ENCODE measurements at regions not wholly inside any gene's neighbourhood (a gene's known extent, or its start where the extent isn't known, plus 50 kb on each side); places are given as distances from the start of the nearest gene placed in this dataset.
A peak's percentile ranks its signal among the peaks of the same experiment; 100 is the strongest.

DNA sequence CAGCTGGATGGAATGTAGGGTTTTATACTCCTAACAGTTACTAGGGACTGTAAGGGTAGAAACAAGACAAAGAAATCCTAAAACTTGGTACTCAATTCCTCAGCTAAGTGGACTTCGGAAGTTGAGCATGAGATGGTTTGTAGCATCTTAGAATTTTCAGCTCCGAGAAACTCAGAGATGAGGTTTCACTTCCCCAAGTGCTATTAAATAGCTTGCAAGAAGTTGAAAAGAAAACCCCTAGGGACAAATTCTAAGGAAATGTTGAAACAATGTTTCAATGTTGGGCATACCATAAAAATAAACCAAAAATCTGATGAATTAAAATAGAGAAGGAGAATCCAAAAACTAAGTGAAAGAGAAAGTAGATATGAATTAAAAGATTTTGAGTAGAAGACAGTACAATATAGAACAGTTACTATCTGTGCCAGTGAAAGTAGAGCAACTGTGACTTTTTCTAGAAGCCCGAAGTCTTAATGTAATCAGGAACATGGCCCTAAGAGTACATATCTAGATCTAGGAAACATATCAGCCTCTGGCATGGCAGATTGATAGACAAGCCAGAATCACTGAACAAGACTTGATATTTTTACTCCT, 308.6 kb upstream of the RGMB start:
- no peak overlapping the region; the same call in 1 of the 2 replicates for H2AK5ac ChIP-seq (ENCODE audit: low read depth, low read length)
- peak overlapping the region; percentile 95; the same call in 1 of the 2 replicates for H3K18ac ChIP-seq (ENCODE audit: low read depth, low read length)
- peak overlapping the region; percentile 46; the same call in 1 of the 2 replicates for H3K4me2 ChIP-seq (ENCODE audit: low read depth, low read length)
- H4K20me1 ChIP-seq (ENCODE audit: insufficient read depth, low read length): no peaks in the 10 kb centered on the region
- ATAC-seq (ENCODE audit: low read depth) (no peak), DNase-seq (no peak)
- peak overlapping the region; percentile 80 for H2BK5ac ChIP-seq (ENCODE audit: low read depth, low read length, poor library complexity, severe bottlenecking)
- H3K4me3 ChIP-seq (ENCODE audit: insufficient read depth, low read depth, low read length): no peak overlapping the region
- peak overlapping the region; percentile 87; the same call in 1 of the 2 replicates for H4K5ac ChIP-seq (ENCODE audit: low read depth, low read length)
- in situ Hi-C loops (cut with MboI; ENCODE audit: low sequenced_read_pairs) (no loop called here), intact Hi-C loops (cut with micrococcal nuclease) (loop anchor here (10.0 kb wide), 1 partner anchor 480 kb away; no protein-coding TSS in a partner anchor), dilution Hi-C loops (cut with HindIII; ENCODE audit: low sequenced_read_pairs, unreplicated experiment) (no loop called here)
- POLR2A ChIA-PET (ENCODE audit: unreplicated experiment): no interaction called here
- H2BK120ac ChIP-seq (ENCODE audit: low read depth, low read length): peak overlapping the region; percentile 79
- CTCF ChIA-PET: no interaction called here
- peak overlapping the region; percentile 58; the same call in 2 of the 3 replicates for H2BK15ac ChIP-seq (ENCODE audit: low read depth, low read length)
- peaks cover 3% of the 10 kb centered on the region; the same call in 1 of the 2 replicates for H3K9me1 ChIP-seq (ENCODE audit: insufficient read depth, low read length)
- H3K23ac ChIP-seq (ENCODE audit: low read depth, low read length): peak overlapping the region; percentile 46; the same call in 1 of the 2 replicates
- no peak overlapping the region for H3K9ac ChIP-seq (ENCODE audit: low read depth, low read length)
- H4K8ac ChIP-seq (ENCODE audit: low read depth in 2 of 2, low read length in 2 of 2): peak overlapping the region in 1 of 2 experiments; percentile 40; a peak in 1 of 4 replicates
- BruUV-seq (replicated peaks): no TSS peak
- WGBS, 2 experiments (ENCODE audit: extremely low coverage in 2 of 2, insufficient read length in 1 of 2): no CpG with 5 or more reads among the region's 3 CpGs
- peak overlapping the region; percentile 47; the same call in 1 of the 2 replicates for H3K4ac ChIP-seq (ENCODE audit: low read depth, low read length)
- no peaks in the 10 kb centered on the region for H3K27me3 ChIP-seq (ENCODE audit: control insufficient read depth, insufficient read depth, low read length)
- H3K14ac ChIP-seq (replicated peaks; ENCODE audit: low read depth, low read length): 0 out of 2 replicates have a peak overlapping the region, but pooled peaks have one; percentile 48
- peaks cover 5 to 6% of the 10 kb centered on the region in 2 experiments; a peak in 3 of 4 replicates for H3K79me1 ChIP-seq (ENCODE audit: low read depth in 1 of 2, low read length in 2 of 2)
- H4K91ac ChIP-seq (ENCODE audit: insufficient read depth, low read depth, low read length): no peak overlapping the region
- H2AFZ ChIP-seq (replicated peaks; ENCODE audit: low read length, poor library complexity): no peak overlapping the region
- H3K9me3 ChIP-seq (ENCODE audit: control insufficient read depth, insufficient read depth, low read length): no peaks in the 10 kb centered on the region
- H3K4me1 ChIP-seq (ENCODE audit: control insufficient read depth, insufficient read depth, low read length): peaks cover 7% of the 10 kb centered on the region
- no peak overlapping the region for H3K27ac ChIP-seq (ENCODE audit: insufficient read depth, low read length)
- H3K56ac ChIP-seq (ENCODE audit: extremely low read depth, insufficient read depth, low read length): no peak overlapping the region; the same call in 1 of the 2 replicates
- H3K36me3 ChIP-seq (ENCODE audit: control insufficient read depth, insufficient read depth, low read length): no peaks in the 10 kb centered on the region
- no peak overlapping the region for H2AK9ac ChIP-seq (replicated peaks; ENCODE audit: low read depth, low read length, poor library complexity)
- H2BK20ac ChIP-seq (ENCODE audit: low read depth, low read length): peak overlapping the region; percentile 74
- TF ChIP-seq SMC3 (IDR thresholded peaks at IDR 0.05; ENCODE audit: low read depth, low read length) (no peak), MXI1 (IDR thresholded peaks at IDR 0.05; ENCODE audit: borderline replicate concordance, low read depth, low read length) (no peak), NFE2L2 (IDR thresholded peaks at IDR 0.05; ENCODE audit: low read depth, low read length) (no peak), USF2 (IDR thresholded peaks at IDR 0.05; ENCODE audit: low read depth, low read length) (no peak)
- TF ChIP-seq, protein P1, sequence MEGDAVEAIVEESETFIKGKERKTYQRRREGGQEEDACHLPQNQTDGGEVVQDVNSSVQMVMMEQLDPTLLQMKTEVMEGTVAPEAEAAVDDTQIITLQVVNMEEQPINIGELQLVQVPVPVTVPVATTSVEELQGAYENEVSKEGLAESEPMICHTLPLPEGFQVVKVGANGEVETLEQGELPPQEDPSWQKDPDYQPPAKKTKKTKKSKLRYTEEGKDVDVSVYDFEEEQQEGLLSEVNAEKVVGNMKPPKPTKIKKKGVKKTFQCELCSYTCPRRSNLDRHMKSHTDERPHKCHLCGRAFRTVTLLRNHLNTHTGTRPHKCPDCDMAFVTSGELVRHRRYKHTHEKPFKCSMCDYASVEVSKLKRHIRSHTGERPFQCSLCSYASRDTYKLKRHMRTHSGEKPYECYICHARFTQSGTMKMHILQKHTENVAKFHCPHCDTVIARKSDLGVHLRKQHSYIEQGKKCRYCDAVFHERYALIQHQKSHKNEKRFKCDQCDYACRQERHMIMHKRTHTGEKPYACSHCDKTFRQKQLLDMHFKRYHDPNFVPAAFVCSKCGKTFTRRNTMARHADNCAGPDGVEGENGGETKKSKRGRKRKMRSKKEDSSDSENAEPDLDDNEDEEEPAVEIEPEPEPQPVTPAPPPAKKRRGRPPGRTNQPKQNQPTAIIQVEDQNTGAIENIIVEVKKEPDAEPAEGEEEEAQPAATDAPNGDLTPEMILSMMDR (conservative IDR thresholded peaks at IDR 0.05; ENCODE audit: low read depth, low read length): no peak
